ENCODE measurements at regions not wholly inside any gene's neighbourhood (a gene's known extent, or its start where the extent isn't known, plus 50 kb on each side); places are given as distances from the start of the nearest gene placed in this dataset.

GRCh38 chr1:56442290-56442877, 137.0 kb downstream of the PLPP3 start:
- no peak for DNase-seq (ENCODE audit: low spot score)

- DNase-seq (ENCODE audit: low spot score): no peak
These were observed 137.8 kb downstream of the PLPP3 start for GRCh38 chr1:56441601-56442000.

- no peak for DNase-seq (ENCODE audit: low spot score)
These were observed 139.6 kb downstream of the PLPP3 start for GRCh38 chr1:56439610-56440264.

GRCh38 chr1:56438901-56439551, 140.3 kb downstream of the PLPP3 start:
- DNase-seq (ENCODE audit: low spot score): no peak

- DNase-seq (ENCODE audit: low spot score): peak; percentile 25
These were observed 141.4 kb downstream of the PLPP3 start for GRCh38 chr1:56437959-56438358.

- DNase-seq (ENCODE audit: low spot score): no peak
These were observed 142.4 kb downstream of the PLPP3 start for GRCh38 chr1:56436912-56437417.

GRCh38 chr1:56436296-56436695, 143.1 kb downstream of the PLPP3 start:
- DNase-seq (ENCODE audit: low spot score): no peak

GRCh38 chr1:56435434-56436262, 143.7 kb downstream of the PLPP3 start:
- DNase-seq (ENCODE audit: low spot score): no peak

GRCh38 chr1:56434740-56435139, 144.6 kb downstream of the PLPP3 start:
- no peak for DNase-seq (ENCODE audit: low spot score)

- DNase-seq (ENCODE audit: low spot score): no peak
These were observed 145.3 kb downstream of the PLPP3 start for GRCh38 chr1:56434025-56434424.

- no peak for DNase-seq (ENCODE audit: low spot score)
These were observed 146.2 kb downstream of the PLPP3 start for GRCh38 chr1:56433056-56433577.

- no peak for DNase-seq (ENCODE audit: low spot score)
These were observed 147.0 kb downstream of the PLPP3 start for GRCh38 chr1:56432166-56432971.

GRCh38 chr1:56430141-56430839, 149.1 kb downstream of the PLPP3 start:
- no peak for DNase-seq (ENCODE audit: low spot score)

- DNase-seq (ENCODE audit: low spot score): no peak
These were observed 150.1 kb downstream of the PLPP3 start for GRCh38 chr1:56429288-56429687.

- no peak for DNase-seq (ENCODE audit: low spot score)
These were observed 152.6 kb downstream of the PLPP3 start for GRCh38 chr1:56426587-56427381.

GRCh38 chr1:56425494-56426037, 153.8 kb downstream of the PLPP3 start:
- DNase-seq (ENCODE audit: low spot score): no peak

- DNase-seq (ENCODE audit: low spot score): no peak
These were observed 154.4 kb downstream of the PLPP3 start for GRCh38 chr1:56424744-56425493.

GRCh38 chr1:56423716-56424115, 155.6 kb downstream of the PLPP3 start:
- DNase-seq (ENCODE audit: low spot score): no peak

GRCh38 chr1:56418151-56418631, 161.2 kb downstream of the PLPP3 start:
- no peak for DNase-seq (ENCODE audit: low spot score)

Data from GM03348 (cell line).